ENCODE measurements at regions not wholly inside any gene's neighbourhood (a gene's known extent, or its start where the extent isn't known, plus 50 kb on each side); places are given as distances from the start of the nearest gene placed in this dataset.

DNA sequence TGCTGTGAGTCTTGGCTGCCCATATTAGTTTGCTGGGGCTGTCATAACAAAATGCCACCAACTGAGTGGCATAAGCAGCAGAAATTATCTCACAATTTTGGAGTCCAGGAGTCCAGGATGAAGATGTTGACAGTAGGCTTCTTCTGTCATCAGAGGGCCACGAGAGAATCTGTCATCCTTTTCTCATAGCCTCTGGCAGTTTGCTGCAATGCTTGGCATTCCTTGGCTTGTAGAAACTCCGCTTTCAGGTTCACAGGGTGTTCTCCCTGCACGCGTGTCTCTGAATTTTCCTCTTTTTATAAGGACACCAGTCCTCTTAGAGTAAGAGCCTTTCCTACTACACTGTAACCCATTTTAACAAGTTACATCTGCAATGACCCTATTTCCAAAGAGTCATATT is 838.4 kb downstream of the TFAP2A start:
- TF ChIP-seq, protein P1, sequence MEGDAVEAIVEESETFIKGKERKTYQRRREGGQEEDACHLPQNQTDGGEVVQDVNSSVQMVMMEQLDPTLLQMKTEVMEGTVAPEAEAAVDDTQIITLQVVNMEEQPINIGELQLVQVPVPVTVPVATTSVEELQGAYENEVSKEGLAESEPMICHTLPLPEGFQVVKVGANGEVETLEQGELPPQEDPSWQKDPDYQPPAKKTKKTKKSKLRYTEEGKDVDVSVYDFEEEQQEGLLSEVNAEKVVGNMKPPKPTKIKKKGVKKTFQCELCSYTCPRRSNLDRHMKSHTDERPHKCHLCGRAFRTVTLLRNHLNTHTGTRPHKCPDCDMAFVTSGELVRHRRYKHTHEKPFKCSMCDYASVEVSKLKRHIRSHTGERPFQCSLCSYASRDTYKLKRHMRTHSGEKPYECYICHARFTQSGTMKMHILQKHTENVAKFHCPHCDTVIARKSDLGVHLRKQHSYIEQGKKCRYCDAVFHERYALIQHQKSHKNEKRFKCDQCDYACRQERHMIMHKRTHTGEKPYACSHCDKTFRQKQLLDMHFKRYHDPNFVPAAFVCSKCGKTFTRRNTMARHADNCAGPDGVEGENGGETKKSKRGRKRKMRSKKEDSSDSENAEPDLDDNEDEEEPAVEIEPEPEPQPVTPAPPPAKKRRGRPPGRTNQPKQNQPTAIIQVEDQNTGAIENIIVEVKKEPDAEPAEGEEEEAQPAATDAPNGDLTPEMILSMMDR (conservative IDR thresholded peaks at IDR 0.05; ENCODE audit: control insufficient read depth, insufficient read depth, low read depth, low read length) = no peak
- no peak overlapping the region for H3K4me3 ChIP-seq (ENCODE audit: control insufficient read depth, low read depth, low read length)
- no peak for DNase-seq (ENCODE audit: low read depth)

DNA sequence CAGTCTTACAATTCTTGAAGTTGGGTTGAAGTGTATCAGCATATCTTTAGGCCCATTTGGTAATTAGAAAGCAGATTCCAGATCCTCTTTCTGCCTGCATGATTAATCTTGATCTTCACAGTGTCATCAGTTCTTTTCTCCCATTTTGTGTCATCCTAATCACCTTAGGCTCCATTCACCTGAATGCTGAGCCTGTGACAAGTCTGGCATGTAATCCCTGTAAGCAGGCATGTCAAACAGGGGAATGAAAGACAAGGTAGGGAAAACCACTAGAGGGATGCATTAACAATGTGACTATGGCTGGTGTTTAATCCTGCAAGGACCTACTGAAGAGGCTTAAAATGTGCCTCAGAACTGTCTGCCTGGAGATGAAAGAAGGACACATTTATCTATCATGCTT is 848.8 kb downstream of the TFAP2A start:
- DNase-seq (ENCODE audit: low read depth) = no peak
- TF ChIP-seq, protein P1 (conservative IDR thresholded peaks at IDR 0.05; ENCODE audit: control insufficient read depth, insufficient read depth, low read depth, low read length) = no peak

DNA sequence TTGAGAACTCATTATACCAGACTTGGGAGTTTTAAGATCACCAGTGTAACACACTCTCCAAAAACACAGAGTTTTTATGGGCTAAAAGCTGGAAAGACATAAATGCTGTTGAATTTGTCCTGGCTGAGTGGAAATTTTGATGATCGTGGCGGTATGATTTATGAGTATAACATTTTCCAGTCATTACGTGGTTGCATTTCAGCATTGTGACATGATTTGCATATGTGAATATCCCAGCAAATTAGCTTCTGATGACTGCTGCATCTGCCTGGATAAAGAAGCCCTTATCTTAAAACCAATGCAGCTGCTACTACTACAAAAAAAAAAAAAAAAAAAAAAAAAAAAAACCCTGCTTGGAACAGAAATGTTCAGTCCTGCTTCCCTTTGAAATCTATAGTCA is 850.9 kb downstream of the TFAP2A start:
- TF ChIP-seq, protein P1 (conservative IDR thresholded peaks at IDR 0.05; ENCODE audit: control insufficient read depth, insufficient read depth, low read depth, low read length) = no peak
- DNase-seq (ENCODE audit: low read depth) = no peak
- H3K4me3 ChIP-seq (ENCODE audit: control insufficient read depth, low read depth, low read length) = no peak overlapping the region

More for the DNA sequence above, 848.8 kb downstream of the TFAP2A start:
- no peak overlapping the region for H3K4me3 ChIP-seq (ENCODE audit: control insufficient read depth, low read depth, low read length)

- no peak overlapping the region for H3K4me3 ChIP-seq (ENCODE audit: control insufficient read depth, low read depth, low read length)
- DNase-seq (ENCODE audit: low read depth) = no peak
- TF ChIP-seq, protein P1 (conservative IDR thresholded peaks at IDR 0.05; ENCODE audit: control insufficient read depth, insufficient read depth, low read depth, low read length) = no peak
Measured at GRCh38 chr6:9563568-9563967, 851.3 kb downstream of the TFAP2A start.

DNA sequence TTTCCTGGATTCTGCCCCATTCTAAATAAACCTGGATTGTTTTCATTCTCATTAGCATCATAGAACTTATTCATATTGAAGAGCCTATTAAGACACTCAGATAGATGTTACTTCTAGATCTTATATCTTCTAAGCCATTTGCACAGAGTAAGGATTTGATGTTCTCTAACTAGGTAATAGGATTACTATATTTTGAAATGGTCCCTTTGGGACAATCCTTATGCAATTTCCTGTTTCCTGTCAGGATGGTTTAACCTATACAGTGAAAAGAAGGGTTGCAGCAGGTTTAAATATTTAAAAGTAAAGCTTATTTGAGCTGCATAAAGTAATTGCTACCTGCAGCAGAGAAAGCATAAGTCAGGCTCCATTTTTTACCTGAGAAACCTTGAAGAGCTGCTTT is 860.1 kb downstream of the TFAP2A start:
- DNase-seq (ENCODE audit: low read depth) = no peak
- H3K4me3 ChIP-seq (ENCODE audit: control insufficient read depth, low read depth, low read length) = no peak overlapping the region
- TF ChIP-seq, protein P1 (conservative IDR thresholded peaks at IDR 0.05; ENCODE audit: control insufficient read depth, insufficient read depth, low read depth, low read length) = no peak

- TF ChIP-seq, protein P1 (conservative IDR thresholded peaks at IDR 0.05; ENCODE audit: control insufficient read depth, insufficient read depth, low read depth, low read length) = no peak
- DNase-seq (ENCODE audit: low read depth) = no peak
- no peak overlapping the region for H3K4me3 ChIP-seq (ENCODE audit: control insufficient read depth, low read depth, low read length)
Measured at GRCh38 chr6:9554323-9554722, 860.6 kb downstream of the TFAP2A start.

DNA sequence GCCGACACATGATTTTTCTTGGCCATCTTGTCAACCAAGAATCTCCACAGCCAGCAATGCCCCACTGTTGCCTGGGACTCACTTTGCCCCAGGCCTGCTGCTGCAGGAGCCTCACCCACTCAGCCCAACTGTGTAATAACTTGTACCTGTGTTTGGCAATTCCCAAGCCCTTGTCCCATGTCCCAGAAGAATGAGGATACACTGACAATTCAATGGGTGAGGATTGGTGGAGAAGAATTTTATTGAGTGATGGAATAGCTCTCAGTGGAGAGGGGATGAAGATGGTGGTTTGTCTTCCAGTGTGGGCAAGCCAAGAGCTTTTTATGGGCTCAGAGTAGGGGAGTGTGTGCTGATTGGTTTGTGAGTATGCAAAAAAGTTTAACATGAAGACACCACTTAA is 861.9 kb downstream of the TFAP2A start:
- H3K4me3 ChIP-seq (ENCODE audit: control insufficient read depth, low read depth, low read length) = no peak overlapping the region
- no peak for DNase-seq (ENCODE audit: low read depth)
- TF ChIP-seq, protein P1 (conservative IDR thresholded peaks at IDR 0.05; ENCODE audit: control insufficient read depth, insufficient read depth, low read depth, low read length) = no peak
